Cardiac muscle cell (in vitro differentiated cells and primary cell): ENCODE measurements at regions not wholly inside any gene's neighbourhood (a gene's known extent, or its start where the extent isn't known, plus 50 kb on each side); places are given as distances from the start of the nearest gene placed in this dataset.

Experiments used
- DNase-seq, 2 donors: peaks; one replicate each; pipeline versions ENCODE4 v3.0.0 to v3.0.0-alpha.2; 2010 to 2017; ENCODE audit warnings: low read depth in 1 of 2, low spot score in 1 of 2
- H3K27ac ChIP-seq: fragments of 200-600 bp; sonication (generic); 2 replicates; pipeline ENCODE4 v1.5.1; 2016
- H3K27me3 ChIP-seq: fragments of 200-600 bp; sonication (generic); 2 replicates; pipeline ENCODE4 v1.6.0; 2016; ENCODE audit warnings: control low read depth
- H3K36me3 ChIP-seq: fragments of 200-600 bp; sonication (generic); 2 replicates; pipeline ENCODE4 v1.5.1; 2016; ENCODE audit warnings: control low read depth
- H3K4me1 ChIP-seq: fragments of 200-600 bp; sonication (generic); 2 replicates; pipeline ENCODE4 v1.8.1; 2017; ENCODE audit warnings: low read depth, mild to moderate bottlenecking, mixed run types
- H3K4me3 ChIP-seq: fragments of 200-600 bp; sonication (generic); 2 replicates; pipeline ENCODE4 v1.5.1; 2016; ENCODE audit warnings: mild to moderate bottlenecking
- H3K9me3 ChIP-seq: fragments of 200-600 bp; sonication (generic); 2 replicates; pipeline ENCODE4 v1.5.1; 2017; ENCODE audit warnings: low read depth, mild to moderate bottlenecking, control low read depth
- TF ChIP-seq, protein P1 (sequence below): IDR thresholded peaks from 2 replicates; pipeline ENCODE4 v1.5.1; 2012; ENCODE audit warnings: low read depth, mild to moderate bottlenecking, low read length

DNA sequence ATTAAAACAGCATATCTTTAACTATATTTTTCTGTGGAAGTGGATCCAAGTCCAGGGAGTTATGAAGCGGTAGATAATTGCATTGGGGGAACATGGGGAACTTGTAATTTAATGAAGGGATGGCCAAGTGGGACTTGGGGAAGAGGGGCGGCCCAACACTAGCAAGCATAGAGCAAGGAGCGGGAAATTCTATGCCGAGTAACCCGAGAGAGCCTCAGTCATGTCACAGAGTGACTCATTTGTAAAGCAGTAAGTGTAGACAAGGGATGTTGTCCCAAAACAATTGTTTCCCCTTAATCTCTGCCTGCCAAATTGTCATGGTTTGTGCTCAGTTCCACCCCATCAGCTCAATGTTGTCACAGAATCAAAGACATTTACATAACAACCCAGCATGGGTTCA, 620.1 kb downstream of the AJAP1 start:
- Histone ChIP-seq H3K27ac (no peak overlapping the region), H3K4me3 (no peak overlapping the region), H3K36me3 (no peaks in the 10 kb centered on the region), H3K9me3 (no peaks in the 10 kb centered on the region), H3K4me1 (no peaks in the 10 kb centered on the region), H3K27me3 (no peaks in the 10 kb centered on the region)
- DNase-seq = no peak
- TF ChIP-seq, protein P1, sequence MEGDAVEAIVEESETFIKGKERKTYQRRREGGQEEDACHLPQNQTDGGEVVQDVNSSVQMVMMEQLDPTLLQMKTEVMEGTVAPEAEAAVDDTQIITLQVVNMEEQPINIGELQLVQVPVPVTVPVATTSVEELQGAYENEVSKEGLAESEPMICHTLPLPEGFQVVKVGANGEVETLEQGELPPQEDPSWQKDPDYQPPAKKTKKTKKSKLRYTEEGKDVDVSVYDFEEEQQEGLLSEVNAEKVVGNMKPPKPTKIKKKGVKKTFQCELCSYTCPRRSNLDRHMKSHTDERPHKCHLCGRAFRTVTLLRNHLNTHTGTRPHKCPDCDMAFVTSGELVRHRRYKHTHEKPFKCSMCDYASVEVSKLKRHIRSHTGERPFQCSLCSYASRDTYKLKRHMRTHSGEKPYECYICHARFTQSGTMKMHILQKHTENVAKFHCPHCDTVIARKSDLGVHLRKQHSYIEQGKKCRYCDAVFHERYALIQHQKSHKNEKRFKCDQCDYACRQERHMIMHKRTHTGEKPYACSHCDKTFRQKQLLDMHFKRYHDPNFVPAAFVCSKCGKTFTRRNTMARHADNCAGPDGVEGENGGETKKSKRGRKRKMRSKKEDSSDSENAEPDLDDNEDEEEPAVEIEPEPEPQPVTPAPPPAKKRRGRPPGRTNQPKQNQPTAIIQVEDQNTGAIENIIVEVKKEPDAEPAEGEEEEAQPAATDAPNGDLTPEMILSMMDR = no peak

GRCh38 chr1:5273280-5274003, 619.0 kb downstream of the AJAP1 start:
- TF ChIP-seq, protein P1 = no peak
- H3K27me3 ChIP-seq = no peaks in the 10 kb centered on the region
- no peak for DNase-seq

GRCh38 chr1:5272325-5272724, 617.9 kb downstream of the AJAP1 start:
- no peaks in the 10 kb centered on the region for H3K27me3 ChIP-seq
- no peaks in the 10 kb centered on the region for H3K4me1 ChIP-seq
- H3K9me3 ChIP-seq = no peaks in the 10 kb centered on the region
- H3K4me3 ChIP-seq = no peak overlapping the region
- TF ChIP-seq, protein P1 = no peak
- no peak for DNase-seq
- no peaks in the 10 kb centered on the region for H3K36me3 ChIP-seq
- no peak overlapping the region for H3K27ac ChIP-seq

More at GRCh38 chr1:5273280-5274003, 619.0 kb downstream of the AJAP1 start:
- Histone ChIP-seq H3K4me3 (no peak overlapping the region), H3K36me3 (no peaks in the 10 kb centered on the region), H3K27ac (no peak overlapping the region), H3K9me3 (no peaks in the 10 kb centered on the region), H3K4me1 (no peaks in the 10 kb centered on the region)

- Histone ChIP-seq H3K36me3 (no peaks in the 10 kb centered on the region), H3K9me3 (no peaks in the 10 kb centered on the region), H3K27ac (no peak overlapping the region), H3K4me1 (no peaks in the 10 kb centered on the region), H3K4me3 (no peak overlapping the region), H3K27me3 (no peaks in the 10 kb centered on the region)
- no peak for DNase-seq
- TF ChIP-seq, protein P1 = no peak
Measured at GRCh38 chr1:5271264-5271663, 616.9 kb downstream of the AJAP1 start.

DNA sequence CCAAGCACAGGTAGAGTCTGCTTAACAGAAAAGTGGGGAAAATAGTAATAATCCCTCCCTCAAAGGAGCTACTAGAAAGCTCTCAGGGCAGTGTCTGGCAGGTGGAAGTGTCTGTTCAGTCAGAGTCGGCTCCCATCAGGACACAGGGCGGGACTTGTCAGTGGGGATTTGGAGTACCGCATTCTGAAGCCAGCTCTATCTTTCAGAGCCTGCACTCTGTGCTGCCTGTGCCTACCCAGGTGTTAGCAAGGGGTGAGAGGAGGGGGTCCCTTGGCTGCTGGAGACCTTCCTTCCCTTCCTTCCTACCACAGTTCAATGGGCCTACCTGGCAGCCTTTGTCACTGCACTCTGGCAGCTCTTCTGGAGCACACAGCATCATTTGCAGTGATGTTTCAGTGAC, 615.5 kb downstream of the AJAP1 start:
- no peaks in the 10 kb centered on the region for H3K27me3 ChIP-seq

More for the DNA sequence above, 615.5 kb downstream of the AJAP1 start:
- no peaks in the 10 kb centered on the region for H3K9me3 ChIP-seq
- no peak overlapping the region for H3K4me3 ChIP-seq
- H3K36me3 ChIP-seq = no peaks in the 10 kb centered on the region
- no peak overlapping the region for H3K27ac ChIP-seq
- no peak for DNase-seq
- H3K4me1 ChIP-seq = no peaks in the 10 kb centered on the region
- TF ChIP-seq, protein P1 = no peak
